ENCODE measurements at regions not wholly inside any gene's neighbourhood (a gene's known extent, or its start where the extent isn't known, plus 50 kb on each side); places are given as distances from the start of the nearest gene placed in this dataset.

DNA sequence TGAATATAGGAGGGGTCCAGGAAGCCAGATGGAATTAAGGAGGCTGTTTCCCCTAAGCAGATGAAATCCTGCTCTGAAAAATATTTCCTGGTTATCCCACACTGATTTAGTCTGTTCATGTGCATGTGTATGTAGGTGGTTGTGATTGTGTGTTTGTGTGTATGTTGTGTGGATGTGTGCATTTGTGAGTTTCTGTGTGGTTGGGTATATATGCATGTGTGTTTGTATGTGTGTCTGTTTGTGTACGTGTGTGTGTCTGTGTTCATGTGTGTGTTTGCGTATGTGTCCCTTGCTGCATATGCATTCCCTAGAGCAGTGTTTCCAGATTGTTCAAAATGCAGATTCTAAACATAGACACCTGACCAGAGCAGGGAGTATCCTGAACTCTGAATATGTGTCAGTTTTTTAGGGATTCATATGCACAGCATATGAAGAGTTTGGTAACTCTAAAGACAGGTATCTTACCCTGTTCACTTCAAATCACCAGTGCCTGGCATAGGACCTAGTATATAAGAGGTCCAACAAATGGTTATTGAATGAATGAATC is 239.8 kb downstream of the MAFB start:
- DNase-seq (ENCODE audit: low read depth in 2 of 2): no peak

- DNase-seq (ENCODE audit: low read depth in 2 of 2): no peak
Observed at GRCh38 chr20:40446888-40447287, 242.1 kb downstream of the MAFB start.

GRCh38 chr20:40444516-40444915 is 244.5 kb downstream of the MAFB start:
- no peak for DNase-seq (ENCODE audit: low read depth in 2 of 2)

GRCh38 chr20:40443753-40444152 is 245.3 kb downstream of the MAFB start:
- no peak for DNase-seq (ENCODE audit: low read depth in 2 of 2)

- no peak for DNase-seq (ENCODE audit: low read depth in 2 of 2)
Observed at GRCh38 chr20:40442181-40442963, 246.7 kb downstream of the MAFB start.

GRCh38 chr20:40441771-40442170 is 247.3 kb downstream of the MAFB start:
- DNase-seq (ENCODE audit: low read depth in 2 of 2): no peak

DNA sequence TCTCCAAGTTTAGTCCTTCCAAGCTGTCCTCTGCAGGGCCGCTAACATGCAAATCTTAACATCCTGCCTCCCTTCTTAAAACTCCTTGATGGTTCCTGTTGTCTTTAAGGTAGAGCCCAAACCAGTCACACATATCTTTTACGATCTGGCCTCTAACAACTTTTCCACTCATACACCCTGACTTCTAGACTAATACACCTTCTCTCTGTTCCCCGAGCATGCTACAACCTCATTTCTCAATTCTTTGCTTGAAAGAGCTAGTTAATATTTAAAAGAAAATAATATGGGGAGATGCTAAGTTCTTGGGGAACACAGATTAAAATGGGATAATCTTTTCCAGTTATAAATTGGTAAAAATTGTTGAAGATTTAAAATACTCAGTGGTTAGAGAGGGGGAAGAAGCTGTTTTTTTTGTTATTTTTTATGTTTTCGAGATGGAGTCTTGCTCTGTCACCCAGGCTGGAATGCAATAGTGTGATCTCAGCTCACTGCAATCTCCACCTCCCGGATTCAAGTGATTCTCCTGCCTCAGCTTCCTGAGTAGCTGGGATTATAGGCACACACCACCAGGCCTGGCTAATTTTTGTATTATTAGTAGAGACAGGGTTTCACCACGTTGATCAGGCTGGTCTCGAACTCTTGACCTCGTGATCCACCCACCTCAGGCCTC is 250.7 kb downstream of the MAFB start:
- no peak for DNase-seq (ENCODE audit: low read depth in 2 of 2)

- no peak for DNase-seq (ENCODE audit: low read depth in 2 of 2)
Observed at GRCh38 chr20:40436011-40436410, 253.0 kb downstream of the MAFB start.

DNA sequence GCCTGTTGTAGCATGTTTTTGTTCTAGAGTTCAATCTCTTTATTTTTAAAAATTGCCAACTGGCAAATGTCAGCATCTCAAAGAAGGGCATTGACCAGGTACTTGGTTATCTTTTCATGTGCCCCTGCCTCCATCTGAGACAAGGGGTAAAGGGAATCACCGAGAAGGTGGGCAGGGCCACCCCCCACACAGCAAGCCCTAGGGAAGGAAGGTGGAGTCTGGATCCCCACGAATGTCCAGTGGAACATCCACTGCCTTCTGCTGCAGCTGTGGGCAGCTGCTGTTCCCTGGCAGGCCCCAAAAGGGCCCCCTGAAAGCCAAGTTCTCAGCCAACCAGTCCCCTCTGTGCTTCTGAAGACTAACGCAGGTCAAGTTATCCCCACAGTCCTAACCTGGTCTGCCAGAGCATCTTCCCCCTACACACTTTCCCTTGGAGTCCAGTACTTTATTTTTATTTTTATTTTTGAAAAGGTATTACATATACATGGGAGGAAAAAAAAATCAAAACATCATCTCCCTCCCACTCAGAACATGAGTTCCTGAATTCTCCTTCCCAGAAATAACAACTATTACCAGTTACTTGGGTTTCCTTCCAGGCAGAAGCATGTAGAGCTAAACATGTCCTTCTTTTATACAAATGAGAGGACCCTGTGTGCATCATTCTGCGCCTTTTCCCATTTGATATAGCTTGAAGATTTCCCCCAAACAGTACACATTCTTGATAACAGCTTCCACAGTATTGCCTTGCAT is 253.7 kb downstream of the MAFB start:
- DNase-seq (ENCODE audit: low read depth in 2 of 2): no peak

- no peak for DNase-seq (ENCODE audit: low read depth in 2 of 2)
Observed at GRCh38 chr20:40434122-40434521, 254.9 kb downstream of the MAFB start.

- DNase-seq (ENCODE audit: low read depth in 2 of 2): no peak
Observed at GRCh38 chr20:40433341-40433861, 255.6 kb downstream of the MAFB start.

DNA sequence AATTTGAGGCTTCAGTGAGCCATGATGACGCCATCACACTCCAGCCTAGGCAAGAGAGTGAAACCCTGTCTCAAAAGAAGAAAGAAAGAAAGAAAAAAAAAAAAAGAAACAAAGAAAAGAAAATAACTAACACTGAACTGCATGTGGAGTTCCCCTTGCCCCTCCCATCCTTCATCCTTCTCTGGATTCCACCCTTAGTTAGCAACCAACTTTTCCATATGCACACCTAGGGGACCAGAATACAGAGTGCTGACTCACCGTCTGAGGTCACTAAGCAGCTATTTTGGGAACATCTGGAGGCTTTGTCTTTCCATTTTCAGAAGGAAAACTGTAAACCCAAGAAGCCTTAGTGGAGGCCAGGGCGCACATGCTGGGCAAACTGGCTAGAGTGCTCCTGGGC is 257.4 kb downstream of the MAFB start:
- DNase-seq (ENCODE audit: low read depth in 2 of 2): no peak

DNA sequence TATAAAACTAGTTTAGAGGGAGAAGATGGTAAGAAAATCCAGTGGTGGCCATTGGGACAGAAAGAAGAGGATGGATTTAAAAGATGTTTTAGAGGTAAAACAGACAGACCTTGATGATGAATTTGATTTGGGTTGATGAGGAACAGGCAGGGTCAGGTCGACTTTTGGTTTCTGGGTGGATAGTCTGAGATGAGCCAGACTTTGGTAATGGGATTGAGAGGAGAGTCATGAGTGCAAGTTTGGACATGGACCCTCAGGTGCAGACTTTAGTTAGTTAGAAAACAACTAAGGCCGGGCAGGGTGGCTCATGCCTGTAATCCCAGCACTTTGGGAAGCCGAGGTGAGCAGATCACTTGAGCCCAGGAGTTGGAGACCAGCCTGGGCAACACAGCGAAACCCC is 257.9 kb downstream of the MAFB start:
- DNase-seq (ENCODE audit: low read depth in 2 of 2): no peak

GRCh38 chr20:40427026-40427425 is 262.0 kb downstream of the MAFB start:
- no peak for DNase-seq (ENCODE audit: low read depth in 2 of 2)

GRCh38 chr20:40424695-40425094 is 264.3 kb downstream of the MAFB start:
- DNase-seq (ENCODE audit: low read depth in 2 of 2): no peak

- DNase-seq (ENCODE audit: low read depth in 2 of 2): no peak
Observed at GRCh38 chr20:40422656-40423055, 266.4 kb downstream of the MAFB start.

DNA sequence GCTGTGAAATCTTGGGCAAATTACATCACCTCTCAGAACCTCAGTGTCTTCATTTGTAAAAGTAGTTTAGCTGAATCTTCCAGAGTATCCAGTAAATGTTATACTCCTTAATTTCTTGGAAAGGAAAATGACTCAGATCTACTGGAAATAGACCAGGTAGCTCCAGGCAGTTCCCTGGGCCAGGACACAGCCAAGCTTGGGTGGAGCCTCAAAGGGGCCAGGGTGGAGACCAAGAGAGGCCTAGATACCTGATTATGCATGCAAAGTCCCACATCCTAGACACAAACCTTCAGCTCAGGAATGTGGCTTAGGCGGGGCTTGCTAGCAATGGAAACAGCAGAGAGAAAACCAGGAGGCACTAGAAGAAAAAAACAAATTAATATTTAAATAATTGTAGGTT is 272.8 kb downstream of the MAFB start:
- DNase-seq (ENCODE audit: low read depth in 2 of 2): no peak

DNA sequence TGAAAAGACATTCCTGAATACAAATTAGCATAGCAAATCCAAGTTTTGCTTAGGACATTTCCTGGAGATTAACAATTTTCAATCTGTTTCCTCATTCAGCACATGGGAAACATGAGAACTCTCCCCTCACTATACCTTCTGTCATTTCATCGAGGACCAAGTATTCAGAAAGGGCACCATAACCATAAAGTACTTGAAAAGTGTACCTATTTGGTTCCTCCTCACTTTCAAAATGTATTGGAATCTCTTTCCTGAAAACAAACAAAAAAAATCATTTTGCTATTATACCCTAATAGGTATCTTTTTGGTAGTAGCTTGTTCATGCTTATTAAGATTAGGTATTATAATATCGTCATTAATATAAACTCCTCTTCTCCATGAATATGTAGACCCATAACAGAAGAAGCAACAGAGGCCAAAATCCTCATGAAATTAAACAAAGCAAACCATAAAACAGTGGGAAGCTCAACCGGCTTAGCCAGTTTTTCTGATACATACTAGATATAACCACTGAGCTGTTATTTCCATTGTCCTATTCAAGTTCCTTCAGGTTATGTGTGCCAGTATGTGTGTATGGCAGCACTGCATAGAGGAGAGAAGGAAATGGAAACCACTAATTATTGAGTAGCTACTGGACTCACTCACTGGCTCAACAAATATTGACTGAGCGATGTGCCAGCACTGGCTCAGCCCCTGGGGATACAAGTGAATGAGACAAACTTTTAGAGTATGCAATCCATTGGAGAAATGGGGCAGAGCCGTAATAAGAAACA is 274.0 kb downstream of the MAFB start:
- DNase-seq (ENCODE audit: low read depth in 2 of 2): no peak

GRCh38 chr20:40410028-40410427 is 279.0 kb downstream of the MAFB start:
- no peak for DNase-seq (ENCODE audit: low read depth in 2 of 2)

DNA sequence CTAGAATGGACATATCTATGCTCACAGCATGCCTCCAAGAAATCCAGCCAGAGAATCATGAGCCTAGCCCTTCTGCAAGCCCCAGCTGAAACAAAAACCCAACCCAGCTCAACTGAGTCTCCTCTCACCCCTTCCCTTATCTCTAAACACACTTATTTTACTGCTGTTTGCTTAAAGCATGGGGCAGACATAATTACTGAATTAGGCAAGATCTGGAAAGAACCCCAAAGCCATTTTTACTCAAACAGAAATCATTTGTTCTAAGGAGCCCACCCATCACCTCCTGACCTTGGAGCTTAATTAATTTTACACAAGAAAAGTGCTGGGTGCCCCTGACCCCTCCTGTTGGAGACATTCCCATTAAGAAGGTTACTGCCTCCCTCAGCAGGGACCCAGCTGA is 291.6 kb downstream of the MAFB start:
- no peak for DNase-seq (ENCODE audit: low read depth in 2 of 2)

Data from activated CD4-positive, alpha-beta T cell treated with anti-CD3 and anti-CD28 coated beads for 24 hours (primary cell).